Astrocyte (in vitro differentiated cells and primary cell): ENCODE measurements at regions not wholly inside any gene's neighbourhood (a gene's known extent, or its start where the extent isn't known, plus 50 kb on each side); places are given as distances from the start of the nearest gene placed in this dataset.
"Not testable (repeated sequence)": the region's sequence is repeated elsewhere in the genome, so short reads cannot be mapped to it uniquely, and the experiment has no call there.

Source experiments
- EZH2 ChIP-seq: IDR thresholded peaks from 2 replicates; pipeline ENCODE4 v1.6.1; 2012; ENCODE audit warnings: mild to moderate bottlenecking, low read length, inconsistent platforms; ENCODE audit not compliant: insufficient read depth
- TF ChIP-seq, protein P1 (sequence below): IDR thresholded peaks from 2 replicates; pipeline ENCODE4 v1.5.1; 2011; ENCODE audit warnings: low read depth, mild to moderate bottlenecking, inconsistent platforms, low read length, moderate library complexity; ENCODE audit not compliant: insufficient read depth

DNA sequence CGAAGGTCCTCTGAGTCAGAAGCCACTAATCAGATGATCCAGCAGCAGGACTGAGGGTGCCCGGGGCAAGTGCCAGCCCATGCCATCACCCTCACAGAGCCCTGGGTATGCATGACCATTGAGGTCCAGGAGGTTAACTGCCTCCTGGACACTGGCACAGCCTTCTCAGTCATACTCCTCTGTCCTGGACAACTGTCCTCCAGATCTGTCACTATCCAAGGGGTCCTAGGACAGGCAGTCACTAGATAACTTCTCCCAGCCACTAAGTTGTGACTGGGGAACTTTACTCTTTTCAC is 358.5 kb downstream of the ZNF674 start:
- TF ChIP-seq, protein P1, sequence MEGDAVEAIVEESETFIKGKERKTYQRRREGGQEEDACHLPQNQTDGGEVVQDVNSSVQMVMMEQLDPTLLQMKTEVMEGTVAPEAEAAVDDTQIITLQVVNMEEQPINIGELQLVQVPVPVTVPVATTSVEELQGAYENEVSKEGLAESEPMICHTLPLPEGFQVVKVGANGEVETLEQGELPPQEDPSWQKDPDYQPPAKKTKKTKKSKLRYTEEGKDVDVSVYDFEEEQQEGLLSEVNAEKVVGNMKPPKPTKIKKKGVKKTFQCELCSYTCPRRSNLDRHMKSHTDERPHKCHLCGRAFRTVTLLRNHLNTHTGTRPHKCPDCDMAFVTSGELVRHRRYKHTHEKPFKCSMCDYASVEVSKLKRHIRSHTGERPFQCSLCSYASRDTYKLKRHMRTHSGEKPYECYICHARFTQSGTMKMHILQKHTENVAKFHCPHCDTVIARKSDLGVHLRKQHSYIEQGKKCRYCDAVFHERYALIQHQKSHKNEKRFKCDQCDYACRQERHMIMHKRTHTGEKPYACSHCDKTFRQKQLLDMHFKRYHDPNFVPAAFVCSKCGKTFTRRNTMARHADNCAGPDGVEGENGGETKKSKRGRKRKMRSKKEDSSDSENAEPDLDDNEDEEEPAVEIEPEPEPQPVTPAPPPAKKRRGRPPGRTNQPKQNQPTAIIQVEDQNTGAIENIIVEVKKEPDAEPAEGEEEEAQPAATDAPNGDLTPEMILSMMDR: not testable (repeated sequence)
- TF ChIP-seq EZH2: not testable (repeated sequence)
